ENCODE measurements at regions not wholly inside any gene's neighbourhood (a gene's known extent, or its start where the extent isn't known, plus 50 kb on each side); places are given as distances from the start of the nearest gene placed in this dataset.

GRCh38 chr9:99737649-99738048 is 84.0 kb upstream of the NR4A3 start:
- TF ChIP-seq CTCF (IDR thresholded peaks at IDR 0.05; ENCODE audit: insufficient read depth, low read length, severe bottlenecking), result no peak
- no peak for DNase-seq (ENCODE audit: low read depth)
- H3K36me3 ChIP-seq (ENCODE audit: control insufficient read depth, insufficient read depth, low read length), result no peaks in the 10 kb centered on the region
- no peak for FAIRE-seq
- no peaks in the 10 kb centered on the region for H3K27me3 ChIP-seq (ENCODE audit: control insufficient read depth, insufficient read depth, low read length)
- H3K4me3 ChIP-seq (ENCODE audit: low read depth, low read length), result no peak overlapping the region

GRCh38 chr9:99743006-99743405 is 78.7 kb upstream of the NR4A3 start:
- Histone ChIP-seq H3K27me3 (ENCODE audit: control insufficient read depth, insufficient read depth, low read length) (no peaks in the 10 kb centered on the region), H3K4me3 (ENCODE audit: low read depth, low read length) (no peak overlapping the region), H3K36me3 (ENCODE audit: control insufficient read depth, insufficient read depth, low read length) (no peaks in the 10 kb centered on the region)
- TF ChIP-seq CTCF (IDR thresholded peaks at IDR 0.05; ENCODE audit: insufficient read depth, low read length, severe bottlenecking), result no peak
- DNase-seq (ENCODE audit: low read depth) (no peak), FAIRE-seq (no peak)

- Histone ChIP-seq H3K27me3 (ENCODE audit: control insufficient read depth, insufficient read depth, low read length) (no peaks in the 10 kb centered on the region), H3K4me3 (ENCODE audit: low read depth, low read length) (no peak overlapping the region), H3K36me3 (ENCODE audit: control insufficient read depth, insufficient read depth, low read length) (no peaks in the 10 kb centered on the region)
- no peak for TF ChIP-seq CTCF (IDR thresholded peaks at IDR 0.05; ENCODE audit: insufficient read depth, low read length, severe bottlenecking)
- no peak for FAIRE-seq
- DNase-seq (ENCODE audit: low read depth), result no peak
Observed at GRCh38 chr9:99743455-99743854, 78.2 kb upstream of the NR4A3 start.

- no peak for TF ChIP-seq CTCF (IDR thresholded peaks at IDR 0.05; ENCODE audit: insufficient read depth, low read length, severe bottlenecking)
- Histone ChIP-seq H3K36me3 (ENCODE audit: control insufficient read depth, insufficient read depth, low read length) (no peaks in the 10 kb centered on the region), H3K4me3 (ENCODE audit: low read depth, low read length) (no peak overlapping the region), H3K27me3 (ENCODE audit: control insufficient read depth, insufficient read depth, low read length) (no peaks in the 10 kb centered on the region)
- FAIRE-seq, result no peak
- no peak for DNase-seq (ENCODE audit: low read depth)
Observed at GRCh38 chr9:99744132-99744531, 77.6 kb upstream of the NR4A3 start.

DNA sequence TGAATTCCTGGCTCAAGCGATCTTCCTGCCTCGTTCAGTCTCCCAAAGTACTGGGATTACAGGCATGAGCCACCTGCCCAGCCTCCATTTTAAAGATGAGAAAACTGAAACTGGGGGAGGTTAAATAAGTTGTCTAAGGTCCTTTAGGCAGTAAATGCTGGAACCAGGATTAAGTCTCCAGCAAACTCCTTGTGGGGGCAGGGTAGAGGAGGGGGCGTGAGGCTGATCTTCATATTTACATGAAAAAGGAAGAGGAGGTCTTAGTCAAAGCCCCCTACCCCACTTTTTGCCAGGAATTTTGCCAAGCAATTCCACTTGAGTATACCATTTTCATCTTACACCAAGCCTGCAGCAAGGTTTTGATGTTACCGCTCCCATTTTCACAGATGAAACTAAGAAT is 76.6 kb upstream of the NR4A3 start:
- no peak for TF ChIP-seq CTCF (IDR thresholded peaks at IDR 0.05; ENCODE audit: insufficient read depth, low read length, severe bottlenecking)
- no peaks in the 10 kb centered on the region for H3K36me3 ChIP-seq (ENCODE audit: control insufficient read depth, insufficient read depth, low read length)
- FAIRE-seq (no peak), DNase-seq (ENCODE audit: low read depth) (no peak)
- no peak overlapping the region for H3K4me3 ChIP-seq (ENCODE audit: low read depth, low read length)
- no peaks in the 10 kb centered on the region for H3K27me3 ChIP-seq (ENCODE audit: control insufficient read depth, insufficient read depth, low read length)

- DNase-seq (ENCODE audit: low read depth) (no peak), FAIRE-seq (no peak)
- Histone ChIP-seq H3K4me3 (ENCODE audit: low read depth, low read length) (no peak overlapping the region), H3K27me3 (ENCODE audit: control insufficient read depth, insufficient read depth, low read length) (no peaks in the 10 kb centered on the region), H3K36me3 (ENCODE audit: control insufficient read depth, insufficient read depth, low read length) (no peaks in the 10 kb centered on the region)
- no peak for TF ChIP-seq CTCF (IDR thresholded peaks at IDR 0.05; ENCODE audit: insufficient read depth, low read length, severe bottlenecking)
Observed at GRCh38 chr9:99746406-99746805, 75.3 kb upstream of the NR4A3 start.

Data from bronchial epithelial cell (primary cell).